ENCODE measurements at regions not wholly inside any gene's neighbourhood (a gene's known extent, or its start where the extent isn't known, plus 50 kb on each side); places are given as distances from the start of the nearest gene placed in this dataset.

DNA sequence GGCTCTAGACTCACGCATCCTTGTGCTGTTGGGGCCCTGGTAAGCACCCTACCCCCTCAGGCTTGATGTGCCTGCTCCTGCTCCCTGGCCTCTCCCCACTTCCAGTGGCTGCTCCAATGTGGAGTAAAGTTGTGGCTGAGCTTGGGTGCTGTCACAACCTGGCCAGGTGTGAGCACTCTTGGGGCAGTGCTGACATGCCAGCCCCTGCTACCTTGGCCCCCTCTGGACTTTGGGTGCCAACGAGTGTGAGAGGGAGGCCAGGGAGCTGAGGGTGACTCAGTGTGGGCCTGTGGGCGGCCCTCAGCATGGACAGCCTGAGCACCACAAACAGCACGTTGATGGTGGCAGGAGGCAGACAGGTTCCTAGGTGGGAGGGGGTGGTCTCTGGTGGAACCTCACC lies 870.2 kb upstream of the C9orf72 start:
- TF ChIP-seq, protein P1, sequence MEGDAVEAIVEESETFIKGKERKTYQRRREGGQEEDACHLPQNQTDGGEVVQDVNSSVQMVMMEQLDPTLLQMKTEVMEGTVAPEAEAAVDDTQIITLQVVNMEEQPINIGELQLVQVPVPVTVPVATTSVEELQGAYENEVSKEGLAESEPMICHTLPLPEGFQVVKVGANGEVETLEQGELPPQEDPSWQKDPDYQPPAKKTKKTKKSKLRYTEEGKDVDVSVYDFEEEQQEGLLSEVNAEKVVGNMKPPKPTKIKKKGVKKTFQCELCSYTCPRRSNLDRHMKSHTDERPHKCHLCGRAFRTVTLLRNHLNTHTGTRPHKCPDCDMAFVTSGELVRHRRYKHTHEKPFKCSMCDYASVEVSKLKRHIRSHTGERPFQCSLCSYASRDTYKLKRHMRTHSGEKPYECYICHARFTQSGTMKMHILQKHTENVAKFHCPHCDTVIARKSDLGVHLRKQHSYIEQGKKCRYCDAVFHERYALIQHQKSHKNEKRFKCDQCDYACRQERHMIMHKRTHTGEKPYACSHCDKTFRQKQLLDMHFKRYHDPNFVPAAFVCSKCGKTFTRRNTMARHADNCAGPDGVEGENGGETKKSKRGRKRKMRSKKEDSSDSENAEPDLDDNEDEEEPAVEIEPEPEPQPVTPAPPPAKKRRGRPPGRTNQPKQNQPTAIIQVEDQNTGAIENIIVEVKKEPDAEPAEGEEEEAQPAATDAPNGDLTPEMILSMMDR (conservative IDR thresholded peaks at IDR 0.05 in 1 of 2, IDR thresholded peaks at IDR 0.05 in 1 of 2; ENCODE audit: extremely low read depth in 1 of 2, insufficient read depth in 1 of 2, low read depth in 1 of 2, low read length in 2 of 2): no peak
- no peak for TF ChIP-seq EZH2 (IDR thresholded peaks at IDR 0.05; ENCODE audit: borderline replicate concordance, low read length)

All from mammary epithelial cell (primary cell).